ENCODE measurements at regions not wholly inside any gene's neighbourhood (a gene's known extent, or its start where the extent isn't known, plus 50 kb on each side); places are given as distances from the start of the nearest gene placed in this dataset.

DNA sequence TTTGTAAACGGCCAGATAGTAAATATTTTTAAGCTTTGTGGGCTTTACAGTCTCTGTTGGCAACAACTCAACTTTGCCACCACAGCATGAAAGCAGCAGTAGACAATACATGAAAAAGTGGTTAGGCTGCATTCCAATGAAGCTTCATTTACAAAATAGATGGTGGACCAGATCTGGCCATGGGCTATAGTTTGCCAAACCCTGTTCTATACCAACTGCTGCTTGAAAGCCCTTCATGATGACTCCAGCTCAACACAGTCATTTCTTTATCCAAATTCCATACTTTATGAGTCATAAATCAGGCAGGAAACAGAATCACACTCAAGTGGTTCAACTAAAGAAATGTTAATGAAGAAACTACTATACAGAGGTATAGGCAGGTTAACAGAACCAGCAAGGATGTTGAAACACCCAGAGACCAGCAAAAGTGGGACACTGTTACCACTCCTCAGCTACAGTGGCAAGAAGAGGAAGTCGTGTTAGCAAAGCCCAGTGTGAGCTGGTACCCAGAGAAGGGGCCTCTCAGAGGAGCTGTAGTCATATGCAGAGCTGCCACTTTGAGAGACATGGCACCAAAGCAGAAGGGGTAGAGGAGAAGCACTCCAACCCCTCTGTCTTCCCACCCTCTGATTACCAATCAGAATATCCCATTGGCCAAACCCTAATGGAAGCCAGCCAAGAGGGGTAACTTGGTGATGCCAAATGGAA, 72.5 kb downstream of the PRLHR start:
- Histone ChIP-seq H3K36me3 (no peaks in the 10 kb centered on the region), H3K27ac (no peak overlapping the region), H3K4me3 (no peak overlapping the region), H3K4me1 (replicated peaks) (no peaks in the 10 kb centered on the region), H3K9me3 (no peaks in the 10 kb centered on the region), H3K27me3 (replicated peaks; ENCODE audit: insufficient read depth) (no peaks in the 10 kb centered on the region)
- peak; percentile 20 for DNase-seq (ENCODE audit: low spot score)
- intact Hi-C loops (cut with DNase I): no loop called here
- WGBS: 41% methylated on average over 2 of the region's 2 CpGs
- TF ChIP-seq, protein P1, sequence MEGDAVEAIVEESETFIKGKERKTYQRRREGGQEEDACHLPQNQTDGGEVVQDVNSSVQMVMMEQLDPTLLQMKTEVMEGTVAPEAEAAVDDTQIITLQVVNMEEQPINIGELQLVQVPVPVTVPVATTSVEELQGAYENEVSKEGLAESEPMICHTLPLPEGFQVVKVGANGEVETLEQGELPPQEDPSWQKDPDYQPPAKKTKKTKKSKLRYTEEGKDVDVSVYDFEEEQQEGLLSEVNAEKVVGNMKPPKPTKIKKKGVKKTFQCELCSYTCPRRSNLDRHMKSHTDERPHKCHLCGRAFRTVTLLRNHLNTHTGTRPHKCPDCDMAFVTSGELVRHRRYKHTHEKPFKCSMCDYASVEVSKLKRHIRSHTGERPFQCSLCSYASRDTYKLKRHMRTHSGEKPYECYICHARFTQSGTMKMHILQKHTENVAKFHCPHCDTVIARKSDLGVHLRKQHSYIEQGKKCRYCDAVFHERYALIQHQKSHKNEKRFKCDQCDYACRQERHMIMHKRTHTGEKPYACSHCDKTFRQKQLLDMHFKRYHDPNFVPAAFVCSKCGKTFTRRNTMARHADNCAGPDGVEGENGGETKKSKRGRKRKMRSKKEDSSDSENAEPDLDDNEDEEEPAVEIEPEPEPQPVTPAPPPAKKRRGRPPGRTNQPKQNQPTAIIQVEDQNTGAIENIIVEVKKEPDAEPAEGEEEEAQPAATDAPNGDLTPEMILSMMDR (IDR thresholded peaks at IDR 0.05): no peak
- TF ChIP-seq POLR2AphosphoS5 (IDR thresholded peaks at IDR 0.05): no peak
- TF ChIP-seq POLR2A (IDR thresholded peaks at IDR 0.05): no peak

DNA sequence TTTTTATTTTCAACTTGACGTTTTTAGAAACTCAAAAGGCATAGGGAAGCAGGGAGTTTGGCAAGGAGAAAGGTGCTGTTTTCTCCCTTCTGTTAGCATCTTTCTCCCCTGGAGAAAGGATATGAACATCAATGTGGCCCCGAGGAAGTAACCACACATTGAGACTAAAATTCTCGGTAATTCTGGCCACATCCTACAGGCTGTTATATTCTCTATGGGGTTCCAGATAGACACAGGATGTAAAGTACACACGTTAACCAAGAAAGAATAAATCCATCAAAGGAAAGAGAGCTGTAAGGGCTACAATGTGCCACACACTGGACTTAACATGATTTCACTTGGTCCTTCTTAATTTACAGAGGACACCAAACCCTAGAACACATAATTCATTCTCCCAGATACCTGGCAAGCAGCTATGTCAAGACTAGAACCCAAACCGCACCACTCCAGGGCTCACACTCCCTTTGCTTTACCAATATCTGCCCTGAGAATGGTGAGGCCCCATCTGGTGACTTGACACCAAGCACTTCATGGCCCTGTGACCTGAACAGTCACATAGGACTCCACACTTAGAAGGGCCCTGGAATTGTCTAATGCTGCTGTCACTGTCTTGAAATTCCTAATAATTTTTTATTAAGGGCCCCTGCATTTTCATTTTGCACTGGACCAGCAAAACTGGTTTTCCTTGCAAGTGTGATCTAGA, 73.9 kb downstream of the PRLHR start:
- Histone ChIP-seq H3K4me3 (no peak overlapping the region), H3K9me3 (no peaks in the 10 kb centered on the region), H3K4me1 (replicated peaks) (no peaks in the 10 kb centered on the region), H3K27me3 (replicated peaks; ENCODE audit: insufficient read depth) (no peaks in the 10 kb centered on the region), H3K36me3 (no peaks in the 10 kb centered on the region), H3K27ac (no peak overlapping the region)
- 85% methylated on average over 5 of the region's 5 CpGs for WGBS
- no peak for DNase-seq (ENCODE audit: low spot score)
- intact Hi-C loops (cut with DNase I): no loop called here
- TF ChIP-seq POLR2AphosphoS5 (IDR thresholded peaks at IDR 0.05) (no peak), POLR2A (IDR thresholded peaks at IDR 0.05) (no peak)
- TF ChIP-seq, protein P1 (IDR thresholded peaks at IDR 0.05): no peak

DNA sequence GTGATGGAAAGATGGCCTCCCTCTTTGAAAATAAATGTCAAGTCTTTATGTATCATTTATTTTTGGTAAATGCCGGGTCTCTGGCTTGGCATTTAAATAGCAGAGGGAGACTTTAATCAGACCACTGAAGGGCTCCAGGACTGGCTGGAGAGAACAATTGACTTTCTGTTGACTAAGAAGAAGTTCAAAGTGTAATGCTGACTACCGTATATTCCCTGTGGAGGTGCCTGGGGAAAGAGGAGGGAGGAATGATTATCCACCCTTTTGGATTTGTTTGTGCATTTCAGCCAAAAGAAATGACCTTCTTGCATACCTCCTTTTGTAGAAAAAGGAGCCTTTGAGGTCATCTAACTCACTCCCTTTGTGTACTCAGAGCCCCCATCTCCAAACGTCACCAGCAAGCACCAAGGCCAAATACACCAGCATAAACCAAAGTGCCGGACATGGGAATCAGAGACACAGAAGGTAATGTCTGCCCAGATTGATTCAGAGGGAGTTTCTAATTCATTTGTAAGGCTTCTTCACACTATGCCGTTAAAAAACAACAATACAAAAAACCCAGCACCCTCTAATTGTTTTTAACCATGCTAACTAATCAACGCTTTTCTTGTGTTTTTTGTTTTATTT, 75.2 kb downstream of the PRLHR start:
- intact Hi-C loops (cut with DNase I): no loop called here
- TF ChIP-seq, protein P1 (IDR thresholded peaks at IDR 0.05): no peak
- TF ChIP-seq POLR2AphosphoS5 (IDR thresholded peaks at IDR 0.05): no peak
- 80% methylated on average over 6 of the region's 6 CpGs for WGBS
- no peak overlapping the region for H3K27ac ChIP-seq
- no peak for DNase-seq (ENCODE audit: low spot score)
- H3K9me3 ChIP-seq: no peaks in the 10 kb centered on the region
- H3K4me1 ChIP-seq (replicated peaks): no peaks in the 10 kb centered on the region
- no peaks in the 10 kb centered on the region for H3K27me3 ChIP-seq (replicated peaks; ENCODE audit: insufficient read depth)
- no peaks in the 10 kb centered on the region for H3K36me3 ChIP-seq
- H3K4me3 ChIP-seq: no peak overlapping the region

DNA sequence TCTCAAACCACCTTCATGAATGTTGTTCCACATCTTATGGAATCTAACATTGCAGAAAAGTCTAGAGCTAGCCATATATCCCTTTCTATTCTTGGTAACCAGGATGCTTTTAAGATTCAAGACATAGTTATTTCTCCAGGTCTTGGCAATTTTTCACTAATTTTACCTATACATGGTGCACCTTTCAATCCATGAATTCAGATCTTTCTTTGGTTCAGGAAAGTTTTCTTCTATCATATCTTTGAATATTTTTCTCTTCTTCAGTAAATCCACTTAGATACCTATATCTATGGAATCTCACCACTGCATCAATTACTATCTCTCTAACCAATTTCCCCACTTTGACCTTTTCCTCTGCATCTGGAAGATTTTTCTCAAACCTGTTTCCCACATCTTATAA, 77.4 kb downstream of the PRLHR start:
- Histone ChIP-seq H3K9me3 (no peaks in the 10 kb centered on the region), H3K36me3 (no peaks in the 10 kb centered on the region), H3K27ac (no peak overlapping the region), H3K27me3 (replicated peaks; ENCODE audit: insufficient read depth) (no peaks in the 10 kb centered on the region), H3K4me1 (replicated peaks) (no peaks in the 10 kb centered on the region), H3K4me3 (no peak overlapping the region)
- no peak for DNase-seq (ENCODE audit: low spot score)
- intact Hi-C loops (cut with DNase I): no loop called here
- TF ChIP-seq POLR2AphosphoS5 (IDR thresholded peaks at IDR 0.05) (no peak), POLR2A (IDR thresholded peaks at IDR 0.05) (no peak)
- TF ChIP-seq, protein P1 (IDR thresholded peaks at IDR 0.05): no peak

All from prostate gland (tissue), 2 donors.